Thymus (tissue), 11 donors: ENCODE measurements at regions not wholly inside any gene's neighbourhood (a gene's known extent, or its start where the extent isn't known, plus 50 kb on each side); places are given as distances from the start of the nearest gene placed in this dataset.
"Not testable (repeated sequence)": the region's sequence is repeated elsewhere in the genome, so short reads cannot be mapped to it uniquely, and the experiment has no call there.

Source experiments
- DNase-seq, 9 donors: peaks; one replicate each; pipeline ENCODE4 v3.0.0-alpha.2; 2013; ENCODE audit warnings: low spot score in 9 of 9, low read depth in 6 of 9, missing footprints in 1 of 9
- H3K27ac ChIP-seq, 2 donors: one replicate each; pipeline ENCODE4 v1.5.1; 2013; ENCODE audit warnings: control low read depth in 1 of 2, low read depth in 1 of 2, low read length in 1 of 2, mild to moderate bottlenecking in 1 of 2, moderate library complexity in 1 of 2
- H3K27me3 ChIP-seq, 2 donors: one replicate each; pipeline ENCODE4 v1.5.1; 2013; ENCODE audit warnings: low read length in 1 of 2; ENCODE audit not compliant: control insufficient read depth in 2 of 2, insufficient read depth in 1 of 2
- H3K36me3 ChIP-seq, 2 donors: one replicate each; pipeline ENCODE4 v1.5.1; 2013; ENCODE audit warnings: low read length in 1 of 2, mild to moderate bottlenecking in 1 of 2, moderate library complexity in 1 of 2; ENCODE audit not compliant: control insufficient read depth in 2 of 2, insufficient read depth in 2 of 2
- H3K4me1 ChIP-seq, 2 donors: one replicate each; pipeline ENCODE4 v1.5.1; 2013; ENCODE audit warnings: low read length in 2 of 2; ENCODE audit not compliant: control insufficient read depth in 2 of 2, insufficient read depth in 2 of 2
- H3K4me3 ChIP-seq, 2 donors: one replicate each; pipeline ENCODE4 v1.5.1; 2013; ENCODE audit warnings: low read length in 2 of 2, control low read depth in 1 of 2, mild to moderate bottlenecking in 1 of 2
- H3K9me3 ChIP-seq, 2 donors: one replicate each; pipeline ENCODE4 v1.5.1; 2013; ENCODE audit warnings: low read length in 1 of 2, mild to moderate bottlenecking in 1 of 2; ENCODE audit not compliant: control insufficient read depth in 2 of 2, insufficient read depth in 1 of 2
- WGBS: extraction: QIAGEN DNeasy Blood & Tissue Kit; methylation state at CpG from one replicate; pipeline ENCODE4 v1.1.7; 2013; 5-methylcytosine and 5-hydroxymethylcytosine counted together
- donor health status: healthy.

DNA sequence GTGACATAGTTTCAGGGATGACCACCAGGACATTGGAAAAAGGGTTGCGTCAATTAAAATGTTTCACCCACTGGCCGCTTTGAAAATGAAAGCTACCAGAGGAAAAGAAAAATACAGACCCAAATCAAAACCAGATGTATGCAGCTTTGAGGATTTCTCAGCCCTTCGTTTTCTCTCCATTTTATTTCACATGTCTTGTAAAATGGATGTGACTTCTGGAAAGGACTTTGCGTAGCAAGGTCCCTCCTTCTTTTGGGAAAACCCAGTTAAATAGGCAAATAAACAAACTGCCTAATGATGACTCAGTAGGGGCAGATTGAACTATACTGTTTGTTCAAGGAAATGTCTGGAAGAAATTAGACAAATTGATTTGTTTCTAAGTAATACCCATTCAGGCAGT, 616.0 kb upstream of the AMELY start:
- not testable (repeated sequence) for H3K4me3 ChIP-seq, H3K9me3 ChIP-seq, H3K36me3 ChIP-seq, H3K27ac ChIP-seq, DNase-seq, H3K4me1 ChIP-seq, H3K27me3 ChIP-seq
- WGBS: 98% methylated on average over 4 of the region's 4 CpGs

DNA sequence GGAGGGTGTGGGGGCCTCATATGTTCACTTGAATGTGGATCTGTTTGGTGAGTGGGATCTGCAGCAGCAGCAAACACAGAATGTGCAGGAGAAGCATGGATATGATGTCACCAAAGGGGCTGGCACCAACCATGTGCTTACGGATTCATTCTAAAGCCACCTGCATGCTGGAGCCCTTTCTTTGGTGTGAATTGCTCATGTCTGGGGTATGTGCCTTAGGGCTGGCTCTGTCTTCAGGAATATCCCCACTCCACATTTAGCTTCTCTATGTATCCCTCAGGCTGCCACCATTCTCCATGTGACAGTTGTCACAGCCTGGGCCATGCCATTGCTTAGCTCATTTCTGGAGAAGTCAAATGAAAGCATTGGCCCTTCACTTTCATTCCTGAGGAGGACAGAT, 606.8 kb upstream of the AMELY start:
- H3K27ac ChIP-seq: no peak overlapping the region
- DNase-seq: no peak
- H3K4me3 ChIP-seq: no peak overlapping the region
- no peaks in the 10 kb centered on the region for H3K9me3 ChIP-seq
- 100% methylated on average over 1 of the region's 1 CpG for WGBS
- H3K4me1 ChIP-seq: no peaks in the 10 kb centered on the region
- no peaks in the 10 kb centered on the region for H3K27me3 ChIP-seq
- no peaks in the 10 kb centered on the region for H3K36me3 ChIP-seq

DNA sequence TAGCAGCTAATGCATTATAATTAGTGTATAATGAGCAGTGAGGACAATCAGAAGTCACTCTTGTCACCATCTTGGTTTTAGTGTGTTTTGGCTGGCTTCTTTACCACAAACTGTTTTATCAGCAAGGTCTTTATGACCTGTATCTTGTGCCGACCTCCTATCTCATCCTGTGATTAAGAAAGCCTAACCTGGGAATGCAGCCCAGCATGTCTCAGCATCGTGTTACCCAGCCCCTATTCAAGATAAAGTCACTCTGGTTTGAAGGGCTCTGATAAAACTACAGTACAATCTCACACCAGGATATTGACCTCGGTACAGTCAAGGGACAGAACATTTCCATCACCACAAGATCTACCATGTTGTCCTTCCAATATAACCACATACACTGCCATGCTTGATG, 604.7 kb upstream of the AMELY start:
- H3K27ac ChIP-seq: no peak overlapping the region
- no peaks in the 10 kb centered on the region for H3K27me3 ChIP-seq
- H3K36me3 ChIP-seq: no peaks in the 10 kb centered on the region
- no peak for DNase-seq
- 76% methylated on average over 3 of the region's 3 CpGs for WGBS
- no peaks in the 10 kb centered on the region for H3K9me3 ChIP-seq
- no peaks in the 10 kb centered on the region for H3K4me1 ChIP-seq
- H3K4me3 ChIP-seq: no peak overlapping the region

DNA sequence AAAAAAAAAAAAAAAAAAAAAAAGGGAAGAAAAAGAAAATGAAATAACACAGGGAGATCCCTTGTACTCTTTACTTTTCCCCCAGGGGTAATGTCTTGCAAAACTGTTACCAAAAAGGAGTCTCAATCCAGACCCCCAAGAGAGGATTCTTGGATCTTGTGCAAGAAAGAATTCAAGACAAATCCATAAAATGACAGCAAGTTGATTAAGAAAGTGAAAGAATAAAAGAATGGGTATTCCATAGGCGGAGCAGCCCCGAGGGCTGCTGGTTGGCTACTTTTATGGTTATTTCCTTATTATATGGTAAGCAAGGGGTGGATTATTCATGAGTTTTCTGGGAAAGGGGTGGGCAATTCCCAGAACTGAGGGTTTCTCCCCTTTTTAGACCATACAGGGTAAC, 604.3 kb upstream of the AMELY start:
- Histone ChIP-seq H3K9me3 (no peaks in the 10 kb centered on the region), H3K27me3 (no peaks in the 10 kb centered on the region), H3K4me3 (no peak overlapping the region), H3K27ac (no peak overlapping the region), H3K4me1 (no peaks in the 10 kb centered on the region), H3K36me3 (no peaks in the 10 kb centered on the region)
- DNase-seq: no peak
- WGBS: 90% methylated on average over 2 of the region's 2 CpGs

- Histone ChIP-seq H3K27me3 (no peaks in the 10 kb centered on the region), H3K4me3 (no peak overlapping the region), H3K27ac (no peak overlapping the region), H3K36me3 (no peaks in the 10 kb centered on the region), H3K9me3 (no peaks in the 10 kb centered on the region), H3K4me1 (no peaks in the 10 kb centered on the region)
- WGBS: 92% methylated on average over 5 of the region's 5 CpGs
- no peak for DNase-seq
Measured at GRCh38 chrY:7502896-7503295, 591.3 kb upstream of the AMELY start.

DNA sequence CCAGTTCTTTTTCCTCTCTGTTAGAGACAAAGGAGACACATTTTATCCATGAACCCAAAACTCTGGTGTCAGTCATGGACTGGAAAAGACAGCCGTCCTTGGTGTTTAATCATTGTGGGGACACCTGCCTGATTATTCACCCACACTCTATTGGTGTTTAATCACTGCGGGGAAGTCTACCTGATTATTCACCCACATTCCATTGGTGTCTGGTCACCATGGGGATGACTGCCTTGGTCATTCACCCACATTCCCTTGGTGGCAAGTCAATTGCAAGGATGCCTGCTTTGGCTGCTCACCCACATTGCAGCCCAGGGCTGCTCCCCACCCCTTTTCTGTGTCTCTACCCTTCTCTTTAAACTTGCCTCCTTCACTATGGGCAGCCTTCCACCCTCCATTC, 589.7 kb upstream of the AMELY start:
- H3K27me3 ChIP-seq: no peaks in the 10 kb centered on the region
- no peaks in the 10 kb centered on the region for H3K9me3 ChIP-seq
- 95% methylated on average over 2 of the region's 2 CpGs for WGBS
- no peak for DNase-seq
- no peaks in the 10 kb centered on the region for H3K36me3 ChIP-seq
- no peak overlapping the region for H3K27ac ChIP-seq
- H3K4me3 ChIP-seq: no peak overlapping the region
- H3K4me1 ChIP-seq: no peaks in the 10 kb centered on the region

DNA sequence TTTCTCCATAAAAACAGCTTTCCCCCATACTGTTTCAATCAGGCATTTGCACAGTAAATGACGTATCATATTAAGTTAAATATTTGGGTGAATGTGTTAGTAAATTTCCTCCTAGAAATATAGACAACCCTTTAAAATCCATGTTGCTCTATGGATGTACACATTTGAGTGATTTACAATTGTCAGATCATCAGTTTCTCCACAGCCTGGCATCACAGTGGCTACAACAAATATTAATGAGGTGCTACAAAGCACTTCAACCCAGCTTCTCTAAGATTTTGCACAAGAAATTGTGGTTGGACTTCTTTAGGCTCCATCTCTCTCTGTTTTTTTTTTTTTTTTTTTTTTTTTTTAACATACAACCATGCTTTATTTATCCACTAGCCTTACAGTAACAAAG, 584.4 kb upstream of the AMELY start:
- no peaks in the 10 kb centered on the region for H3K36me3 ChIP-seq
- H3K27ac ChIP-seq: no peak overlapping the region
- WGBS: 100% methylated on average over 1 of the region's 1 CpG
- H3K4me1 ChIP-seq: no peaks in the 10 kb centered on the region
- no peaks in the 10 kb centered on the region for H3K9me3 ChIP-seq
- H3K27me3 ChIP-seq: no peaks in the 10 kb centered on the region
- DNase-seq: no peak
- no peak overlapping the region for H3K4me3 ChIP-seq

DNA sequence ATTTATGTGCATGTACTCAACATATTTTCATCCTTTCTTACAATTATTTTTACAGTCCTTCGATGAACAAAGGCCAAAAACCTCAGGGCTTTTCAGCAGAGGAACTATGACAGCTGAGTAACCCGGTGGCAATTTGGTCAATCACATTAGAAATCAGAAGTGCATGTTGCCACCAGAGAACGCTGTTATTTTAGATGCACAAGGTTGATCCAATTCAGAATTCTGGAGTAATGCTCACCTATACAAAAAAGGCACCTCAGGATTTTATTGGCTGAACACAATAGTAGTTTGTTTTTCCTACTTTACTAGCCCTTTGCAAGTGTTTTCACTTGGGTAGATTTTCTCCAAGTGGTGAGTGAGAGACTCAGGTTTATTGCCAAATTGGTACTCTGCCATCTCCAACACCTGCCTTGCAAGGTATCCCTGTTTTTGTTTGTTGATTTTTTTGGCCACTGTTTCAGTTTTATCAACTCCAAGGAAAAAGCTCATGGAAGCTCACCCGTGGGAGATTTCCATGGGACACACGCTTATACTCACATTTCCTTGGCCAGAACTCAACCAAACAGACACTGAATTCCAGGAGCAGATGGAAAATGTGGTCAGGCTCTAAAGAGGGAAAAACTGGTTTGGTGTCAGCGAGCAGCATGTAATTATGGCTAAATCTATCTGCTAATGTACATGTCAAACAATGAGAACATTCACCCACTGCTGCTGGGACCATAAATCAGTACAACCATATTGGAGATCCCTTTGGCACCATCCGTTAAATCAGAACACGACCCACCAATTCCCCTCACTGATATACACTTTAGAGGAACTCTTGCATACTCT, 573.1 kb upstream of the AMELY start:
- 83% methylated on average over 8 of the region's 8 CpGs for WGBS
- not testable (repeated sequence) for DNase-seq, H3K27me3 ChIP-seq, H3K9me3 ChIP-seq, H3K4me3 ChIP-seq, H3K27ac ChIP-seq, H3K4me1 ChIP-seq, H3K36me3 ChIP-seq

DNA sequence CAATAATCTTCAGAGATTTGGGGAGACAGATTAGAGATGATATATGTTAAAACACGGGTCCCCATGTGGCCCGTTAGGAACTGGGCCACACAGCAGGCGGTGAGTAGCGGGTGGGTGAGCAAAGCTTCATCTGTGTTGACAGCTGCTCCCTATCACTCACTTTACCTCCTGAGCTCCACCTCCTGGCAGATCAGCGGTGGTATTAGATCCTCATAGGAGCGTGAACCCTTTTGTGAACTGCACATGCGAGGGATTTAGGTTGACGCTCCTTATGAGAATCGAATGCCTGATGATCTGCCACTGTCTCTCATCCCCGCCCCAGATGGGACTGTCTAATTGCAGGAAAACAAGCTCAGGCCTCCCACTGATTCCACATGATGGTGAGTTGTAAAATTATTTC, 560.4 kb upstream of the AMELY start:
- no peaks in the 10 kb centered on the region for H3K27me3 ChIP-seq
- H3K27ac ChIP-seq: no peak overlapping the region
- no peaks in the 10 kb centered on the region for H3K9me3 ChIP-seq
- 87% methylated on average over 10 of the region's 10 CpGs for WGBS
- no peaks in the 10 kb centered on the region for H3K4me1 ChIP-seq
- no peak for DNase-seq
- no peaks in the 10 kb centered on the region for H3K36me3 ChIP-seq
- H3K4me3 ChIP-seq: no peak overlapping the region
